ENCODE measurements at regions not wholly inside any gene's neighbourhood (a gene's known extent, or its start where the extent isn't known, plus 50 kb on each side); places are given as distances from the start of the nearest gene placed in this dataset.

DNA sequence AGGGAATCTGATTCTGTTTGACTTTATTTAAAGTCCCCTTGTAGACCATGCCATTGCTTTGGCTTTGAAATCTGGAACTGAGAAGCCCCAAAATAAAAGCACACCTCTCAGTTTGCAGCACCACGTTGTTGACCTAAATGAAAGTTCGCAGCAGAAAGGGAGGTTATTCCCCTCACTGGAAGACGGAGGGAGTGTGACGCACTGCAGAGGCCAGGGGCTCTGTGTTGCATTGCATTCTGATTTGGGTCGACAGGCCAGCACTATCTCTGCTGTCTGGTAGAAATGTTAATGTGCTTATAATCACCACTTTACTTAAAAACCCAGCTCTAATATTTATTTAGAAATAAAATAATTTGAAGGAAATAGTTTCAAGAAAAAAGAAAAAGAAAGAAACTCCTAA, 675.2 kb upstream of the NR5A2 start:
- intact Hi-C loops (cut with DNase I, micrococcal nuclease): no loop called here
- CTCF ChIA-PET: interaction anchor here (0.6 to 1.0 kb wide), 4 partner anchors 29 to 569 kb away, joined by 3 read pairs; no protein-coding TSS in a partner anchor
- DNase-seq (no peak), ATAC-seq (no peak)
- H3K9me3 Mint-ChIP-seq (ENCODE audit: low read depth): peaks cover 2% of the 10 kb centered on the region
- no peaks in the 10 kb centered on the region for H3K4me1 Mint-ChIP-seq
- POLR2A ChIA-PET: no interaction called here
- H3K36me3 Mint-ChIP-seq (ENCODE audit: low read depth): no peaks in the 10 kb centered on the region
- H3K27me3 Mint-ChIP-seq: peaks cover 14% of the 10 kb centered on the region
- no peak overlapping the region for H3K4me3 Mint-ChIP-seq
- H3K27ac Mint-ChIP-seq: no peak overlapping the region

DNA sequence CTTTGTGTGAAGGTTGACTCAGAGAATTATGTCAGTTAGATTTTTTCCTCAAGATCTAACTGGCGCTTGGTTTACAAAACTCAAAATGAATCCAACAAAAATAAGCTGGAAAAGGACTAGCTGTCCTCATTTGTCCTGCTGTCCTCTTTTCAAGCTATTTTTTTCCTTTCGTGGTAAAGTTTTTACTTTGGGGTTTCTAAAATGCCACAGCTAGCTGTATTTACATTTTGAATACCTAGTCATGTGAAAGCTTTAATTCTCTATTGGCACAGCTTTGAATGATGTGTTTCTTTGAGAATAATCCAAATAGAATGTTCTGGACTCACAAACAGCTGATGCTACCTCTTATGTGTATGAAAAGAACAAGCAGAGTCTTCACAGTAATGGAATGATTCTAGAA, 673.6 kb upstream of the NR5A2 start:
- POLR2A ChIA-PET: no interaction called here
- Mint-ChIP-seq H3K27me3 (peaks cover 8% of the 10 kb centered on the region), H3K36me3 (ENCODE audit: low read depth) (no peaks in the 10 kb centered on the region), H3K9me3 (ENCODE audit: low read depth) (peaks cover 2% of the 10 kb centered on the region), H3K4me3 (no peak overlapping the region), H3K4me1 (no peaks in the 10 kb centered on the region), H3K27ac (no peak overlapping the region)
- DNase-seq (no peak), ATAC-seq (no peak)
- CTCF ChIA-PET: interaction anchor here (0.7 to 1.0 kb wide), 2 partner anchors 15 to 263 kb away, joined by 3 read pairs; no protein-coding TSS in a partner anchor
- intact Hi-C loops (cut with DNase I, micrococcal nuclease): no loop called here

DNA sequence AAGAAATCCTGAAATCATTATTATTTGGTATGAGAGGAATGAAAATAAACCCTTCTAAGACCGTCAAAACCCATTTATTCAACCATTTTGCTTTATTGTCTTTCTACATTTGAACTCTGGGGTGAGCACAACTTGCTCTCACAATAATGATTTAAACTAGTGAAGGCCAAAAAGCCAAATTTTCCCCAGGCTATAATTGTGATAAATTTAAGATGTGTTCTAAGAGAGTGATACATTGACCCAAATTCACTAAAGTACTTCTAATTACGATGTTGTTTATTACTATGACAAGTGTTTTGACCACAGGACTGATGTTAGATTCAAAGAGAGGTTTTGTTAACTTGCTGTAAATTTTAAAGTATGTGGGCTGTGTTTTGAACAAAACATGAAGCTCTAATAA, 670.9 kb upstream of the NR5A2 start:
- DNase-seq (no peak), ATAC-seq (no peak)
- ChIA-PET CTCF (interaction anchor here (0.6 kb wide), 1 partner anchor 342 kb away, joined by 3 read pairs; no protein-coding TSS in a partner anchor), POLR2A (no interaction called here)
- Mint-ChIP-seq H3K4me3 (no peak overlapping the region), H3K27me3 (peaks cover 5% of the 10 kb centered on the region), H3K27ac (no peak overlapping the region), H3K9me3 (ENCODE audit: low read depth) (no peaks in the 10 kb centered on the region), H3K36me3 (ENCODE audit: low read depth) (no peaks in the 10 kb centered on the region), H3K4me1 (no peaks in the 10 kb centered on the region)
- intact Hi-C loops (cut with DNase I, micrococcal nuclease): no loop called here

DNA sequence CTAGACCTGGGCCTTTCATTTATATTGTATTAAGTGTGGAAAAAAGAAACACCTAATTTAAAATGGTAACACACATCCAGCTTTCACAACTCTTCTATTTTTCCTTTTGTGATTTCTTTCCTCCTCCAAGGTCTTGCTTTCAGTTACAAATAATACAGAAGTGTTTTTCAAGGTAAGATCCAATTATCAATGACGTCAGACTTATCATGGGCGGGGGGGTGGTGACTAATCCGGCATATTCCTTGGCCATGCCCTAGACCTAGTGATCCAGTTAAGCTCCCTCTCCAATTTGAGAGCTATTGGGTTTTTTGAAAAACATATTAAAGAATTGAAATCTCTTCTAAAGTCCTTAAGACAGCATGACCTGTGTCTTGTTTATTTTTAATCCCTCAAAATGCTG, 669.9 kb upstream of the NR5A2 start:
- CTCF ChIA-PET: interaction anchor here (1.8 kb wide), 1 partner anchor 13 kb away, joined by 6 read pairs; no protein-coding TSS in a partner anchor
- Mint-ChIP-seq H3K9me3 (ENCODE audit: low read depth) (no peaks in the 10 kb centered on the region), H3K4me1 (no peaks in the 10 kb centered on the region), H3K36me3 (ENCODE audit: low read depth) (no peaks in the 10 kb centered on the region), H3K27ac (no peak overlapping the region), H3K4me3 (no peak overlapping the region), H3K27me3 (peaks cover 5% of the 10 kb centered on the region)
- POLR2A ChIA-PET: no interaction called here
- intact Hi-C loops (cut with DNase I, micrococcal nuclease): no loop called here
- no peak for DNase-seq
- ATAC-seq: no peak

DNA sequence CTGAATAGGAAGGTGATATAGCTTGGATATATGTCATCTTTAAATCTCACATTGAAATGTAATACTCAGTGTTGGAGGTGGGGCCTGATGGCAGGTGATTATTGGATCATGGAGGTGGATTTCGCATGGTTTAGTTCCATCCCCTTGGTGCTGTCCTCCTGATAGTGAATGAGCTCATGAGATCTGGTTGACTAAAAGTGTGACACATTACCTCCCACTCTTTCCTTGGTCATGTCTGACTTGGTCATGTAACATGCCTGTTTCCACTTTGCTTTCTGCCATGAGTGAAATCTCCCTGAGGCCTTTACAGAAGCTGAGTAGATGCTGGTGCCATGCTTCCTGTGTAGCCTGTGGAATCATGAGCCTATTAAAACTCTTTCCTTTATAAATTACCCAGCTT, 664.5 kb upstream of the NR5A2 start:
- intact Hi-C loops (cut with DNase I, micrococcal nuclease): no loop called here
- DNase-seq (peak; percentile 5), ATAC-seq (peak; percentile 74)
- H3K4me3 Mint-ChIP-seq: no peak overlapping the region
- H3K27me3 Mint-ChIP-seq: peaks cover 4% of the 10 kb centered on the region
- no peaks in the 10 kb centered on the region for H3K9me3 Mint-ChIP-seq (ENCODE audit: low read depth)
- CTCF ChIA-PET: no interaction called here
- no peaks in the 10 kb centered on the region for H3K36me3 Mint-ChIP-seq (ENCODE audit: low read depth)
- H3K4me1 Mint-ChIP-seq: peaks cover 2% of the 10 kb centered on the region
- no peak overlapping the region for H3K27ac Mint-ChIP-seq
- POLR2A ChIA-PET: no interaction called here

DNA sequence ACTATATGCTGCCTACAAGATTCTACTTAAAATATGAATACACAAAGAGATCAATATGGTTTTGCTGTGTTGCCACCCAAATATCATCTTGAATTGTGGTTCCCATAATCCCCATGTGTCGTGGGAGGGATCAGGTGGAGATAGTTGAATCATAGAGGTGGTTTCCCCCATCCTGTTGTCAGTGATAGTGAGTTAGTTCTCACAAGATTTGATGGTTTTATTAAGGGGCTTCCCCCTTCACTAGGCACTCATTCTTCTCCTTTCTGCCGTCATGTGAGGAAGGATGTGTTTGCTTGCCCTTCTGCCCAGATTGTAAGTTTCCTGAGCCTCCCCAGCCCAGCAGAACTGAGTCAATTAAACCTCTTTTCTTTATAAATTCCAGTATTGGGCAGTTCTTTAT, 654.4 kb upstream of the NR5A2 start:
- Mint-ChIP-seq H3K4me3 (no peak overlapping the region), H3K27me3 (peaks cover 6% of the 10 kb centered on the region), H3K27ac (no peak overlapping the region), H3K36me3 (ENCODE audit: low read depth) (no peaks in the 10 kb centered on the region), H3K9me3 (ENCODE audit: low read depth) (peaks cover 3% of the 10 kb centered on the region), H3K4me1 (no peaks in the 10 kb centered on the region)
- ATAC-seq (peak; percentile 58), DNase-seq (no peak)
- POLR2A ChIA-PET: no interaction called here
- intact Hi-C loops (cut with DNase I, micrococcal nuclease): no loop called here
- CTCF ChIA-PET: no interaction called here

DNA sequence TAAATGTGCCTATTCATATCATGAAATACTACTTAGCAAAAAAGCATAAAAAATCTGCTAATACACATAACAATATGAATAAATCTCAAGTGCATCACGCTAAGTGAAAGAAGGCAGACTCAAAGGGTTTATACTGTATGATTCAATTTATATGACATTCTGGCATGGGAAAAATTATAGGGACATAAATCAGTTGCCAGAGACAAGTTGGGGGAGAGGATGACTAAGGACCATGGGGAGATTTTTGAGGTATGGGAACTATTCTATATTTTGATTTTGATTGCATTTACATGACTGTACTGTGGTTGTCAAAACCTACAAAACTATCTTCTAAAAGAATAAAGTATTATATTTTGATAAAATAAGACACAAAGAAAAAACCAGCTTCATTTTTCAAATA, 650.3 kb upstream of the NR5A2 start:
- intact Hi-C loops (cut with DNase I, micrococcal nuclease): no loop called here
- H3K4me1 Mint-ChIP-seq: no peaks in the 10 kb centered on the region
- no peaks in the 10 kb centered on the region for H3K36me3 Mint-ChIP-seq (ENCODE audit: low read depth)
- peaks cover 6% of the 10 kb centered on the region for H3K27me3 Mint-ChIP-seq
- CTCF ChIA-PET: no interaction called here
- peaks cover 3% of the 10 kb centered on the region for H3K9me3 Mint-ChIP-seq (ENCODE audit: low read depth)
- POLR2A ChIA-PET: no interaction called here
- H3K4me3 Mint-ChIP-seq: no peak overlapping the region
- no peak overlapping the region for H3K27ac Mint-ChIP-seq
- DNase-seq: no peak
- ATAC-seq: no peak

DNA sequence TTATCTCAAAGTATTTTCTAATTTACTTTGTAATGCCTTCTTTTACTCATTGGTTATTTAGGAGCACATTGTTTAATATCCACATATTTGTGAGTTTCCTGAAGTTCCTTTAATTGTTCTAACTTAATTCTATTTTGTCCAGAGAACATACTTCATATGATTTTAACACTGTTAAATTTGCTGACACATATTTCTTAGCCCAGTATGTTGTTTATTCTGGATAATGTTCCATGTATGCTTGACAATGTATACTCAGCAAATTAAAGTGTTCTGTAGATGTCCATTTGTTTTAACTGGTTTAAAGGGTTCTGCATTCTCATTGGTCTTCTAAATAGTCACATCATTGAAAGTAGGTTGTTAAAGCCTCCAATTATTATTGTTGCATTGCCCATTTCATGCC, 643.7 kb upstream of the NR5A2 start:
- Mint-ChIP-seq H3K4me1 (no peaks in the 10 kb centered on the region), H3K27ac (no peak overlapping the region), H3K4me3 (no peak overlapping the region), H3K27me3 (peaks cover 3% of the 10 kb centered on the region), H3K36me3 (ENCODE audit: low read depth) (no peaks in the 10 kb centered on the region), H3K9me3 (ENCODE audit: low read depth) (no peaks in the 10 kb centered on the region)
- intact Hi-C loops (cut with DNase I, micrococcal nuclease): no loop called here
- DNase-seq: no peak
- POLR2A ChIA-PET: no interaction called here
- ATAC-seq: no peak
- CTCF ChIA-PET: no interaction called here

DNA sequence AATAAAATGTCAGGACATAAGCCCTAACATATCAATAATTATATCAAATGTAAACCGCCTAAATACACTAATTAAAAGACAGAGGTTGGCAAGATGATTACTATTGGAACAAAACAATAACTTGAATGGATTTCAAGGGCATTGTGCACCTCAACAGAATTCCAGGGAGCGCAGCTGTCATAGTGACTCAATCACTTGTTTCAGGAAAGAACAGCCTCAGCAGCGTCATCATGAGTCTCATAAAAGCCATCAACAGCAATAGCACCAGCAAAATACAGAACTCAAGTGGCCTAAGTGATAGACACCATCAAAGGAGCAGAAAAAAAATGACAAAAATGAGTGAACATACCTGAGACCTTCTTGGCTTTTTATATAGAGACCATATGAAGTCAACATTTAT, 632.7 kb upstream of the NR5A2 start:
- no peak overlapping the region for H3K27ac Mint-ChIP-seq
- no peaks in the 10 kb centered on the region for H3K36me3 Mint-ChIP-seq (ENCODE audit: low read depth)
- ATAC-seq (no peak), DNase-seq (no peak)
- H3K27me3 Mint-ChIP-seq: peaks cover 5% of the 10 kb centered on the region
- H3K4me1 Mint-ChIP-seq: no peaks in the 10 kb centered on the region
- no peak overlapping the region for H3K4me3 Mint-ChIP-seq
- intact Hi-C loops (cut with DNase I, micrococcal nuclease): no loop called here
- ChIA-PET POLR2A (no interaction called here), CTCF (interaction anchor here (1.7 kb wide), 1 partner anchor 9 kb away, joined by 4 read pairs; no protein-coding TSS in a partner anchor)
- peaks cover 2% of the 10 kb centered on the region for H3K9me3 Mint-ChIP-seq (ENCODE audit: low read depth)

DNA sequence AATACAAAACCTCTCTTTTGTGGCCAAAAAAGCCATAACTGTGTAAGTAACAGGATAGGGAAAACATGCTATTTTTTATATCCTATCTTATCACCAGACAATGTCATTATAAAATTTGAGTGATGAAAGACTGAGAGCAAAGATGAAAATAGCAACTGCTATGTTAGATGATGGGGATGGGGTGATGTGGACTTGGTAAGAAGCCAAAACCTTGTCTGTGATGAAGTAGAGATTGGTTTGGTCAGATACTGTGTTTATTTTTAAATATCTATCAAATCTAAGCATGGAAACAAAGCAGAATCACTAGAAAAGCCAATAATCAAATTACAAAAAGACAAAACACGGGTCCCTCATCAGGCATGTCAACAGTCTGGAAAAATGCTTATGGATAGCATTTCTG, 631.1 kb upstream of the NR5A2 start:
- H3K36me3 Mint-ChIP-seq (ENCODE audit: low read depth): no peaks in the 10 kb centered on the region
- intact Hi-C loops (cut with DNase I, micrococcal nuclease): no loop called here

DNA sequence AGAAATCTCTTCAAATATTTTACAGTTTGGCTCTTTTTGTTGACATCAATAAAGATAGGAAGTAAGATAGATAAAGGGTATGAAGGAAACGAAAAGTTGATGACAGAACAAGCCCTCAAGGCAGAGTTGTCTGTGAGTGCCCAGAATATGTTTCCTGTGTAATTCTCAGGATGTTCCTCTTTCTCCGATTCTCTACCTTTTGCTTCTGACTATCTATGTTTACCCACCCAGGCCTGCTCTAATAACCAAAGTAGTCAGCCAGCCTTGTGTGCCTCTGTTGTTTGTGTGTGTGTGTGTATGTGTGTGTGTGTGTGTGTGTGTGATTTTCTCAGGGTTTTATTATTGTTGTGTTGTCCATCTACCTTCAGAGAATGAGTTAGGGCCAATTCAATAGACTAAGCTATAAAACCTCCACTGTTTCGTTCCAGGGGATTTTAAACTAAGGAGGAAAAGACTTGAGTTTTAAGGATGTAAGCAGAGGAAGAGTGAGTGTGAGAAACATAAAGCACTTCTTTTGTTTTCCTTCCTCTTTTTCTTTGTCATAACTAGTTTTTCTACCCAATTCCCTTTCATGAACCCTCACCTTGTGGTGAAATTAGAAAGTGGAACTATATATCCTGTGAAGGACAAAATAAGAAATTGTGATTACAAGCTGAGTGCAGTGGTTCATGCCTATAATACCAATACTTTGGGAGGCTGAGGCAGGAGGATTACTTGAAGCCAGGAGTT, 627.4 kb upstream of the NR5A2 start:
- ChIA-PET POLR2A (no interaction called here), CTCF (no interaction called here)
- intact Hi-C loops (cut with DNase I, micrococcal nuclease): no loop called here
- no peaks in the 10 kb centered on the region for H3K9me3 Mint-ChIP-seq (ENCODE audit: low read depth)
- H3K4me1 Mint-ChIP-seq: peaks cover 6% of the 10 kb centered on the region
- H3K4me3 Mint-ChIP-seq: no peak overlapping the region
- H3K36me3 Mint-ChIP-seq (ENCODE audit: low read depth): no peaks in the 10 kb centered on the region
- DNase-seq: no peak
- ATAC-seq: no peak
- H3K27me3 Mint-ChIP-seq: no peaks in the 10 kb centered on the region
- H3K27ac Mint-ChIP-seq: no peak overlapping the region

More for the DNA sequence above, 631.1 kb upstream of the NR5A2 start:
- no peak overlapping the region for H3K4me3 Mint-ChIP-seq
- ChIA-PET POLR2A (no interaction called here), CTCF (interaction anchor here (1.2 kb wide), 1 partner anchor 9 kb away, joined by 5 read pairs; no protein-coding TSS in a partner anchor)
- peaks cover 6% of the 10 kb centered on the region for H3K4me1 Mint-ChIP-seq
- no peak for ATAC-seq
- DNase-seq: no peak
- H3K9me3 Mint-ChIP-seq (ENCODE audit: low read depth): no peaks in the 10 kb centered on the region
- no peak overlapping the region for H3K27ac Mint-ChIP-seq
- H3K27me3 Mint-ChIP-seq: peaks cover 5% of the 10 kb centered on the region

DNA sequence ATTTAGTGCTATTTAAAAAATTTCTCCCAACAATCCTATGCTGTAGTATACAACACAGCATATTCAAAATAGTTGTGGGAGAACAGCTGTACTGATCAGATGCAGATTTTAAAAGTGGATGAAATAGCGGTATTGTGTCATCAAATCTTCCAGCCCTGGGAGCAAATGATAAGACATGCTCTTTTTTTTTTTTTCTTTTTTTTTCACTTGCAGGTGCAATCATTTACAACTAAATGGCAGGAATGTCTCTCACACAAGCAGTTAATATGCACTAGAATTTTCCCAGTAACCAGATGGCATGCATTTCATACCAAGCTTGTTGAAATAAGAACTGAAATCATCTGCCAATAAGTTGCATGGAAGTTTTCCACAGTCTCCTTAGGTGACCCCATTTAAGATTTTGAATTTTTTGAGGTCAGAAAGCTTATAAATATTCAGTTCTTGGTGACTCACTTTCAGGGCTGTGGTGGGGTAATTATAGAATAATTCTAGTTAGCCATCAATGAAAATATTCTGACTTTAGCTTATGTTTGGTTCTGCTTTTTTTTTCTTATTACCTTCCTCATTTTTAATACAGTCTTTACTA, 623.9 kb upstream of the NR5A2 start:
- ChIA-PET CTCF (interaction anchor here (0.6 to 0.9 kb wide), 3 partner anchors 15 to 1061 kb away, joined by 3 read pairs; no protein-coding TSS in a partner anchor), POLR2A (no interaction called here)
- Mint-ChIP-seq H3K36me3 (ENCODE audit: low read depth) (no peaks in the 10 kb centered on the region), H3K9me3 (ENCODE audit: low read depth) (no peaks in the 10 kb centered on the region), H3K4me3 (no peak overlapping the region), H3K27ac (no peak overlapping the region), H3K4me1 (peaks cover 6% of the 10 kb centered on the region), H3K27me3 (peaks cover 5% of the 10 kb centered on the region)
- ATAC-seq: no peak
- intact Hi-C loops (cut with DNase I, micrococcal nuclease): no loop called here
- DNase-seq: no peak
